ENCODE measurements at regions not wholly inside any gene's neighbourhood (a gene's known extent, or its start where the extent isn't known, plus 50 kb on each side); places are given as distances from the start of the nearest gene placed in this dataset.
"Not testable (repeated sequence)": the region's sequence is repeated elsewhere in the genome, so short reads cannot be mapped to it uniquely, and the experiment has no call there.

DNA sequence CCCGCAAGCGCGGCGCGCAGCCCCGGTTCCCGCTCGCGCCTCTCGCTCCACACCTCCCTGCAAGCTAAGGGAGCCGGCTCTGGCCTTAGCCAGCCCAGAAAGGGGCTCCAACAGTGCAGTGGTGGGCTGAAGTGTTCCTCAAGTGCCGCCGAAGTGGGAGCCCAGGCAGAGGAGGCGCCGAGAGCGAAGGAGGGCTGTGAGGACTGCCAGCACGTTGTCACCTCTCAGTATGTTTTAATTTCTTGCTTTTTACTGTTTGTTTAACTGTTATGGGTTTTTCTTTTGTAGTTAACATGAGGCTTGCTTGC, 1525.7 kb downstream of the SI start:
- in situ Hi-C loops (cut with MboI; ENCODE audit: low sequenced_read_pairs in 4 of 4) (no loop called here), intact Hi-C loops (cut with DNase I; ENCODE audit: low total_unique reads) (no loop called here)

GRCh38 chr3:163551915-163552658, 1526.2 kb downstream of the SI start:
- H3K27me3 ChIP-seq; intact Hi-C loops (cut with DNase I; ENCODE audit: low total_unique reads); H3K4me1 ChIP-seq; in situ Hi-C loops (cut with MboI; ENCODE audit: low sequenced_read_pairs in 4 of 4); H3K4me3 ChIP-seq; H3K9me3 ChIP-seq; H3K36me3 ChIP-seq; H3K27ac ChIP-seq; DNase-seq; ATAC-seq: not testable (repeated sequence)

More for the DNA sequence above, 1525.7 kb downstream of the SI start:
- H3K27me3 ChIP-seq, result no peaks in the 10 kb centered on the region
- no peaks in the 10 kb centered on the region for H3K9me3 ChIP-seq
- no peaks in the 10 kb centered on the region for H3K4me1 ChIP-seq
- no peak for DNase-seq
- no peak overlapping the region for H3K4me3 ChIP-seq
- no peaks in the 10 kb centered on the region for H3K36me3 ChIP-seq
- no peak overlapping the region for H3K27ac ChIP-seq
- no peak for ATAC-seq
- TF ChIP-seq, protein P1, sequence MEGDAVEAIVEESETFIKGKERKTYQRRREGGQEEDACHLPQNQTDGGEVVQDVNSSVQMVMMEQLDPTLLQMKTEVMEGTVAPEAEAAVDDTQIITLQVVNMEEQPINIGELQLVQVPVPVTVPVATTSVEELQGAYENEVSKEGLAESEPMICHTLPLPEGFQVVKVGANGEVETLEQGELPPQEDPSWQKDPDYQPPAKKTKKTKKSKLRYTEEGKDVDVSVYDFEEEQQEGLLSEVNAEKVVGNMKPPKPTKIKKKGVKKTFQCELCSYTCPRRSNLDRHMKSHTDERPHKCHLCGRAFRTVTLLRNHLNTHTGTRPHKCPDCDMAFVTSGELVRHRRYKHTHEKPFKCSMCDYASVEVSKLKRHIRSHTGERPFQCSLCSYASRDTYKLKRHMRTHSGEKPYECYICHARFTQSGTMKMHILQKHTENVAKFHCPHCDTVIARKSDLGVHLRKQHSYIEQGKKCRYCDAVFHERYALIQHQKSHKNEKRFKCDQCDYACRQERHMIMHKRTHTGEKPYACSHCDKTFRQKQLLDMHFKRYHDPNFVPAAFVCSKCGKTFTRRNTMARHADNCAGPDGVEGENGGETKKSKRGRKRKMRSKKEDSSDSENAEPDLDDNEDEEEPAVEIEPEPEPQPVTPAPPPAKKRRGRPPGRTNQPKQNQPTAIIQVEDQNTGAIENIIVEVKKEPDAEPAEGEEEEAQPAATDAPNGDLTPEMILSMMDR (IDR thresholded peaks at IDR 0.05 in 4 of 5, conservative IDR thresholded peaks at IDR 0.05 in 1 of 5), result no peak
- TF ChIP-seq POLR2A (IDR thresholded peaks at IDR 0.05), result no peak

GRCh38 chr3:163548015-163548414, 1530.3 kb downstream of the SI start:
- in situ Hi-C loops (cut with MboI; ENCODE audit: low sequenced_read_pairs in 4 of 4) (no loop called here), intact Hi-C loops (cut with DNase I; ENCODE audit: low total_unique reads) (no loop called here)
- no peak for ATAC-seq

GRCh38 chr3:163547014-163547685, 1531.1 kb downstream of the SI start:
- Histone ChIP-seq H3K27me3 (no peaks in the 10 kb centered on the region), H3K27ac (no peak overlapping the region), H3K36me3 (no peaks in the 10 kb centered on the region), H3K9me3 (no peaks in the 10 kb centered on the region), H3K4me1 (no peaks in the 10 kb centered on the region), H3K4me3 (no peak overlapping the region)
- DNase-seq, result no peak
- TF ChIP-seq, protein P1 (IDR thresholded peaks at IDR 0.05 in 4 of 5, conservative IDR thresholded peaks at IDR 0.05 in 1 of 5), result no peak
- no peak for TF ChIP-seq POLR2A (IDR thresholded peaks at IDR 0.05)
- no peak for ATAC-seq
- intact Hi-C loops (cut with DNase I; ENCODE audit: low total_unique reads) (no loop called here), in situ Hi-C loops (cut with MboI; ENCODE audit: low sequenced_read_pairs in 4 of 4) (no loop called here)

More at GRCh38 chr3:163548015-163548414, 1530.3 kb downstream of the SI start:
- H3K27ac ChIP-seq, result no peak overlapping the region
- H3K36me3 ChIP-seq, result no peaks in the 10 kb centered on the region
- no peak for TF ChIP-seq POLR2A (IDR thresholded peaks at IDR 0.05)
- TF ChIP-seq, protein P1 (IDR thresholded peaks at IDR 0.05 in 4 of 5, conservative IDR thresholded peaks at IDR 0.05 in 1 of 5), result no peak
- no peak for DNase-seq
- H3K9me3 ChIP-seq, result no peaks in the 10 kb centered on the region
- H3K4me3 ChIP-seq, result no peak overlapping the region
- H3K4me1 ChIP-seq, result no peaks in the 10 kb centered on the region
- H3K27me3 ChIP-seq, result no peaks in the 10 kb centered on the region

DNA sequence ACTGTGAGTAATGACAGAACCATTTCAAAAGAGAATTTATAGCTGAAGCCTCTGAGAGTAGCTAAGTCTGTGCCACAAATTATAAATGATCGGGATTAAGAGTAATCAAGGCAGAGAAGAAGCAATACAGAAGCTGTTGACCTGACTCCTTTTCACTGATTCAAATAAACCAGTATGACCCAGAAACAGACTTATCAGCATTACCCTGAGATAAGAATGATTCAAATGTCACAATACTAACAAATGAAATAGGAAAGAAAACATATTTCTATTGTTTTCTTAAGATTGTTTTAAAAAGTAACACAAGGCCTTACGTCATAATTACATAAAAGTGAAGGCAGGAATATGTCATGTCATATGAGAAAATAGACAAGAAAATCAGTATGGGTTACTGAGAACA, 1534.6 kb downstream of the SI start:
- Histone ChIP-seq H3K4me1 (no peaks in the 10 kb centered on the region), H3K27ac (no peak overlapping the region), H3K4me3 (no peak overlapping the region), H3K36me3 (no peaks in the 10 kb centered on the region), H3K9me3 (no peaks in the 10 kb centered on the region), H3K27me3 (no peaks in the 10 kb centered on the region)
- intact Hi-C loops (cut with DNase I; ENCODE audit: low total_unique reads) (no loop called here), in situ Hi-C loops (cut with MboI; ENCODE audit: low sequenced_read_pairs in 4 of 4) (no loop called here)
- TF ChIP-seq POLR2A (IDR thresholded peaks at IDR 0.05), result no peak
- TF ChIP-seq, protein P1 (IDR thresholded peaks at IDR 0.05 in 4 of 5, conservative IDR thresholded peaks at IDR 0.05 in 1 of 5), result no peak
- ATAC-seq (no peak), DNase-seq (no peak)

All from gastrocnemius medialis (tissue), 4 donors.